ENCODE measurements at regions not wholly inside any gene's neighbourhood (a gene's known extent, or its start where the extent isn't known, plus 50 kb on each side); places are given as distances from the start of the nearest gene placed in this dataset.

- Mint-ChIP-seq H3K27me3 (ENCODE audit: low read depth in 3 of 3) (no peaks in the 10 kb centered on the region), H3K4me1 (no peaks in the 10 kb centered on the region), H3K36me3 (no peaks in the 10 kb centered on the region), H3K4me3 (no peak overlapping the region), H3K9me3 (peaks cover 0 to 8% (median 2%) of the 10 kb centered on the region in 7 donors), H3K27ac (no peak overlapping the region)
- no peak for DNase-seq
- Histone ChIP-seq H3K27ac (ENCODE audit: low read depth in 1 of 2, low read length in 2 of 2) (no peak overlapping the region), H3K4me2 (replicated peaks; ENCODE audit: extremely low read depth, low read length, poor library complexity, severe bottlenecking) (no peak overlapping the region), H3K9ac (ENCODE audit: insufficient read depth, low read length, poor library complexity, severe bottlenecking) (no peak overlapping the region), H3K36me3 (replicated peaks in 1 of 2; ENCODE audit: control insufficient read depth in 1 of 2, insufficient read depth in 2 of 2, low read length in 2 of 2) (no peaks in the 10 kb centered on the region), H4K20me1 (ENCODE audit: insufficient read depth, low read length) (no peaks in the 10 kb centered on the region), H2AFZ (ENCODE audit: insufficient read depth, low read depth, low read length, poor library complexity, severe bottlenecking) (no peak overlapping the region), H3K4me3 (replicated peaks in 1 of 3; ENCODE audit: low read depth in 2 of 3, low read length in 3 of 3) (no peak overlapping the region), H3K79me2 (ENCODE audit: insufficient read depth, low read length) (no peaks in the 10 kb centered on the region), H3K4me1 (ENCODE audit: control insufficient read depth in 1 of 2, insufficient read depth in 2 of 2, low read length in 2 of 2) (no peaks in the 10 kb centered on the region), H3K9me3 (replicated peaks in 1 of 2; ENCODE audit: control insufficient read depth in 1 of 2, insufficient read depth in 1 of 2, low read length in 2 of 2) (peaks cover 0 to 5% of the 10 kb centered on the region in 2 donors), H3K27me3 (ENCODE audit: control insufficient read depth in 2 of 2, insufficient read depth in 2 of 2, low read length in 2 of 2) (no peaks in the 10 kb centered on the region)
- intact Hi-C loops (cut with micrococcal nuclease) = no loop called here
- WGBS (ENCODE audit: insufficient coverage) = no CpG with 5 or more reads among the region's 4 CpGs
- no peak for TF ChIP-seq CTCF (IDR thresholded peaks at IDR 0.05)
Observed at GRCh38 chr14:40280652-40281051, 848.4 kb upstream of the FBXO33 start.

DNA sequence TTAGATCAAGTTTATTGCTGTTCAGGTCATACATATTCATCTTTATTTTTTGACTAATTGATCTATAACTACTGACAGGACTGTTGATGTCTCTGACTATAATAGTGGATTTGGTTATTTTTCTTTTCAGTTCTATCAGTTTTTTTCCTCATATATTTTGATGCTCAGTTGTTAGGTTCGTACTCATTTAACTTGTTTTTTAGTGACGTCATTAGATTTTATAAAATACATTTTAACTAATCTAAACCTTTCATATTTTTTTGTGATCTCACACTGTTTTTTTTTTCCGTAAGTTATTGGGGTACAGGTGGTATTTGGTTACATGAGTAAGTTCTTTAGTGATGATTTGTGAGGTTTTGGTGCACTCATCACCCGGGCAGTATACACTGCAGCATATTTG is 841.2 kb upstream of the FBXO33 start:
- no peaks in the 10 kb centered on the region for H4K20me1 ChIP-seq (ENCODE audit: insufficient read depth, low read length)
- no peaks in the 10 kb centered on the region for H3K27me3 Mint-ChIP-seq (ENCODE audit: low read depth in 3 of 3)
- DNase-seq = no peak
- no peaks in the 10 kb centered on the region for H3K36me3 Mint-ChIP-seq
- H3K4me3 Mint-ChIP-seq = no peak overlapping the region
- no CpG with 5 or more reads among the region's 4 CpGs for WGBS (ENCODE audit: insufficient coverage)
- no peak for TF ChIP-seq CTCF (IDR thresholded peaks at IDR 0.05)
- intact Hi-C loops (cut with micrococcal nuclease) = no loop called here
- H3K27ac ChIP-seq (ENCODE audit: low read depth in 1 of 2, low read length in 2 of 2) = no peak overlapping the region
- no peaks in the 10 kb centered on the region for H3K4me1 ChIP-seq (ENCODE audit: control insufficient read depth in 1 of 2, insufficient read depth in 2 of 2, low read length in 2 of 2)
- no peaks in the 10 kb centered on the region for H3K27me3 ChIP-seq (ENCODE audit: control insufficient read depth in 2 of 2, insufficient read depth in 2 of 2, low read length in 2 of 2)
- H3K9me3 Mint-ChIP-seq = peaks cover 0 to 6% (median 3%) of the 10 kb centered on the region in 7 donors
- H3K9me3 ChIP-seq (replicated peaks in 1 of 2; ENCODE audit: control insufficient read depth in 1 of 2, insufficient read depth in 1 of 2, low read length in 2 of 2) = no peaks in the 10 kb centered on the region
- no peaks in the 10 kb centered on the region for H3K79me2 ChIP-seq (ENCODE audit: insufficient read depth, low read length)
- no peak overlapping the region for H3K4me3 ChIP-seq (replicated peaks in 1 of 3; ENCODE audit: low read depth in 2 of 3, low read length in 3 of 3)
- no peak overlapping the region for H3K9ac ChIP-seq (ENCODE audit: insufficient read depth, low read length, poor library complexity, severe bottlenecking)
- no peak overlapping the region for H3K27ac Mint-ChIP-seq
- no peak overlapping the region for H3K4me2 ChIP-seq (replicated peaks; ENCODE audit: extremely low read depth, low read length, poor library complexity, severe bottlenecking)
- no peaks in the 10 kb centered on the region for H3K36me3 ChIP-seq (replicated peaks in 1 of 2; ENCODE audit: control insufficient read depth in 1 of 2, insufficient read depth in 2 of 2, low read length in 2 of 2)
- no peak overlapping the region for H2AFZ ChIP-seq (ENCODE audit: insufficient read depth, low read depth, low read length, poor library complexity, severe bottlenecking)
- no peaks in the 10 kb centered on the region for H3K4me1 Mint-ChIP-seq
